Islet precursor cell (in vitro differentiated cells): ENCODE measurements at regions not wholly inside any gene's neighbourhood (a gene's known extent, or its start where the extent isn't known, plus 50 kb on each side); places are given as distances from the start of the nearest gene placed in this dataset.
"Not testable (repeated sequence)": the region's sequence is repeated elsewhere in the genome, so short reads cannot be mapped to it uniquely, and the experiment has no call there.

ENCODE experiments used
- DNase-seq: peaks from one replicate; pipeline ENCODE4 v3.0.0-alpha.2; 2018

DNA sequence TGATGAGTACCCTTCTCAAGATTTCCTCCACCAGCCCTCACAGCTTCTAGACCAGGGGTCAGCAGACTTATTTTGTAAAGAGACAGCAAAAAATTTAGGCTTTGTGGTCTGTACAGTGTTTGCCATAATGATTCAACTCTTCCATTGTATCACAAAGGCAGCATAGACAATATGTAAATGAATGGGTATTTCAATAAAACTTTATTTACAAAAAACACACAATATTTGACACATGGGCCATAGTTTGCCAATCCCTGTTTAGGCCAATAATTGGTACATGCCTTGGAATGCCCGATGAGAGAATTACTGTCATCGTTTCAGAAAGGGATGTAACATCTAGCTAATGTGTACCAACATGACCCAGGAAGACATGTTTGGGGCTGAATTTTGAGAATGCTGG is 178.9 kb upstream of the GALNT2 start:
- no peak for DNase-seq

DNA sequence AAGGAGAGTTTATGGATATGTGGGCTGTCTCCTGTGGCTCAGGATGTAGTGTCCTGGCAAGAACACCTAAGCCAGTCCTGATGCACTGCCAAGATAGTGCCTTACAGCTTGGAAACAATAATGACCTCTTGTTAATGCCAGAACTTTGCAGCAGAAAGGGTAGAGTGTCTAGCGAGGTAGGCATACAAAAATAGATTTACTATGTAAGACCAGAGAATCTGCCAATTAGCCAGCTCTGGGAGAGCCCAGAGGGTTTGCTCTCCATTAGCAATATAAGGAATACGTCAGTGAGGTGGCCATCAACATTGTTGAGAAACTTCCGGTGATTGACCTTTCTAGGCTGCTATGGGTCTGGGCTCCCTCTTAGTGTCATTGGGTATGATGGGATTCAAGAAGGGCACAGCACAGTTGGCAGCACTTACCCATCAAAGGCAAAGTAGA is 178.5 kb upstream of the GALNT2 start:
- DNase-seq = peak; percentile 27

DNA sequence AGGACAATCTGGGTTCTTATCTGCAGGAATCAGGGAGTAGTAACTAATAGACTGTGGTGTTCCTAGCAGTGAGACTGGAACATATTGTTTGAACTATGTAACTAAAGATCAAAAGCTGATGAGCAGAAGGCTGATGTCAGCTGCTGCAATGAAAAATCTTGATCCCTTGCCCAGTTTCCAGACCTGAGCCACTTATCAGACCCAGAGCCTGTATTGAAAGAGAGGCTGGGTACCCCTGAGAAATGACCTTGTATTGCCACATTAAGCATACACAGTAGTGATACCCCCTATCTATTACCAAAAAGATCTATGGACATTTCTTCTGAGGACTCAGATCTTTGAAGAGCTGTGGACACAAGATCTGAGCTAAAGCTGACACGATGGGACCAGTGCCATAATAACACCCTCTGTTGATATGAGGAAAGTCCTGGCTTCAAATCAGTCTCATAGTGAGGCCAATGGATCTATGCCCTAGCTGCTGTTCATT is 178.0 kb upstream of the GALNT2 start:
- DNase-seq = no peak

DNA sequence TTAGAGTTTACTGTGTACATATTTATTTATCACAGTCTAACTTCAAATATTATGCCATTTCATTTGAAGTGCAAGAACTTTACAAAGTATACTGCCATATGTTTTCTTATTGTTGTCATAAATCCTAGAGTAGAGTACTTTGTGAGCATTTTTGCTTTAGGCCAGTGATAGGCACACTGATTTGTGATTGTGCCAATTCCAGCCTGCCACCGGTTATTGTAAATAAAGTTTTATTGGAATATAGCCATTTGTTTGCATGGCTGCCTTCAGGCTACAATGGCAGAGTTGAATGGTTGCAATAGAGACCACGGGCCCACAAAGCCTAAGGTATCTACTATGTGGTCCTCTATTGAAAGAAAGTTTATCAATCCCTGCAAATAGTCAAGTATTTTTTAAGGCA is 175.8 kb upstream of the GALNT2 start:
- no peak for DNase-seq

DNA sequence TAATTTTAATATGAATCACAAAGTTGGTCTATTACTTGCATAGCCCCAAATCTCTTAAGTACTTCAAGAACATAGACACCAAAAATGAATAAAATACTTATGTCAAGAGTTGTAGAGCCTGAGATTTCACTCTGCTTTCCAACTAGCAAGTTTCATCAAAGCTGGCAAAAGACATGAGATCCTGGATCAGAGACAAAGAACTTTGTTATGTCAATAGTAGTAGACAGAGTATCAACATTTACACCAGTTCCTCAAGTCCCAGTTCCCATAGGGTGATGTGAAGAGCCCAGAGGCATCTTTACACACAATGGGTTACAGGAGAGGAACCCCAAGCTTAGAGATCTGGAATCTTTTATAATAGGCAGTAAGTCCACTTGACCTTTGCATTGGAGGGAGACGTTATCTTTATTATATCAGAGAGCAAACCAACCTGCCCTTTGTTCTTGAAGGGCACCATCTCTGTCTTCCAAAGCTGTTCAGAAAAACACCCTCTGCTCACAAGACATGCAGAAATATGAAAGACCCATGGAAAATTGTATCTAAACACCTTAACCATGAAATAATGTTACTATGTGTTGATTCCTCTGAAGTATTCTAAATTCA is 174.4 kb upstream of the GALNT2 start:
- DNase-seq = no peak

DNA sequence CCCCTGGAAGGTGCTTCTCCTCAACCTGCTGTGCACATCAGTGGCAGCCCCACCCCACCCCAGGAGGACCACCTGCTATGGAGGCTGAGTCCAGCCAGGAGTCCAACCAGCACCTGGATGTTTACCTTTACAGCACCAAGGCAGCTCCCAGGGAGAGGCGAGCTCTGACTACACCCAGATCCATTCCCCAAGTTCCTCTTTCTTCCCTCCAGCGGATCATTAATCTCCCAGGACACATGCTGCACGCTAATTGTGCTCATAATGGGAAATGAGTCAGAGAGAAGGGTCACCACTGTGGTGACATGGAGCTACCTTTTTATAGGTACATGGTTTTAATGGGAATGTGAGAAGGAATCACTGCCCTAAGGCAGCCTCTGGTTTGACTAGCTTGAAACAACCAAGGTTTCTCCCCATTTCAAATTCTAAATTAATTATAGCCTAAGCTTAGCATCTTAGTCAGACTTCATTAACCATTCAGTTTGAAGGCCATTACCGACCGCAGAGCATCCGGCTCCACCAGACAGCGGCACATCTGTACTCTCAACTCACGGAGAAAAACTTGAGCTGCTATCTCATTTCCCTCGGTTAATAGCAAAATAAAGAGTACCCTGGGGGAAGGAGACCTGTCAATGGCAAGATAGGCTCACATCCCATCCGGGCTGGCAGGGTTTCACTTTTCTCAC is 173.1 kb upstream of the GALNT2 start:
- peak; percentile 69 for DNase-seq

DNA sequence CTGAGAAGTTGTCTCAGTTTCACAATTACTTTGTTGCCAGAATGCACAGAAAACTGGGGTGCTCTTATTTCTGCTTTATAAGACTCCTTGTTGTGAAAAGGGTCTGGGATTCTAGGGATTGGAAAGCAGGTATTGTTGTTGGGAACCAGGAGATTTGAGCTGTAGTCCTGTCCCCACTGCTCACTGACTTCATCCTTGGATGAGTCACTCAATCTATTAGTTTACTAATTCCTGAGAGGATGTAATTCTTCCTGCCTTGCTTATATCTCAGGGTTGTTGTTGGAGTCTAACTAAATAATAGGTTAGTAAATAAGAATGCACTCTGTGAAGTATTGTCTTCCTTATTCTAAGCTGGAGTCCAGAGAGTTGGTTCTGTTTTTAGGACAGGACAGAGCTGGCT is 172.5 kb upstream of the GALNT2 start:
- DNase-seq = no peak

DNA sequence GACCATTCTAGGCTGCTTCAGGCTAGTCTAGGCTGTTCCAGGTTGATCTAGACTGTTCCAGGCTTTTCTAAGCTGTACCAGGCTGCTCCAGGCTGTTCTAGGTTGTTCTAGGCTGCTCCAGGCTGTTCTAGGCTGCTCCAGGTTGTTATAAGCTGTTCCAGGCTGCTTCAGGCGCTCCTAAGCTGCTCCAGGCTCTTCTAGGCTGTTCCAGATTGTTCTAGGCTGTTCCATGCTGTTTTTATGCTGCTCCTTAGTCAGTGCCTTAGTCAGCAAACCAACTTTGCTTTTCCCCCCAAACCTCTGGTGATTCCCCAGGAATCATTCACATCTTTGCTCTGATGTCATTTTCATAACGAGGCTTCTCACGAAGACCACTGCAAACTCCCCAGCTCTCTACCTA is 171.4 kb upstream of the GALNT2 start:
- DNase-seq = no peak

DNA sequence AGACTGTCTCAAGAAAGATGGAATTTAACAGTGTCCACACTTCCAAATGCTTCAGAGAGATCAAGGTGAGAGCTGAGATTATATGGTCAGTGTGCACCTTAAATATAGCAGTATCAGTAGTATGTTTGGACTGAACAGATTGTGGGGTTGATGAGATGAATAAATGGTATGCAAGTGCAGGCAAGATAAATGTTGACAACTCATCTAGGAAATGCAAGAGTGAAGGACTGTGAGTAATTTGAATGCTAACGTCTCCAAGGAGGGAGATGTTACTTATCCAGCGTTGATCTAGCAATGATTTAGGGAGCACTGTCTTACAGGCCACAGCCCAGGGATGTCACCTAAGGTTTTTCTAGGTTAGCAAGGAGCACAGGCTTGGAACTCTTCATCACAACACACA is 170.7 kb upstream of the GALNT2 start:
- no peak for DNase-seq

DNA sequence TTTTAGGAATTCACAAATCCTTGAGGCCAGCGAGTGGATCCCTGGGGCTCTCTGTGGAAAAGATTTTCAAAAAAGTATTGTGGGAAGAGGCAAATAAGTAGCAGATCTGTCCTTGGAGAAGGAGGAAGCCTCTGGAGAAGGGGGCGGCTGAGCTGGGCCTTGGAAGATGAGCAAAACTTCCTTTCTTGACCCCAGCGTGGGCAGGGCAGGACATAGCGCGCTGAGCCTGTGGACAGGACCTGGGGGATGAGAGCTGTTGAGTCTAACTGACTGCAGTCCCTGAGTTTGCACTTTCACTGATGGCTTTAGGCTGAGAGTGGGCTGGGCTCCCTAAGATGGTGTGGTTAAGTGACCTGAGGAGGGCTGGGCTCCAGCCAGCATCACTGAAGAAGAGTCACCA is 170.2 kb upstream of the GALNT2 start:
- no peak for DNase-seq

DNA sequence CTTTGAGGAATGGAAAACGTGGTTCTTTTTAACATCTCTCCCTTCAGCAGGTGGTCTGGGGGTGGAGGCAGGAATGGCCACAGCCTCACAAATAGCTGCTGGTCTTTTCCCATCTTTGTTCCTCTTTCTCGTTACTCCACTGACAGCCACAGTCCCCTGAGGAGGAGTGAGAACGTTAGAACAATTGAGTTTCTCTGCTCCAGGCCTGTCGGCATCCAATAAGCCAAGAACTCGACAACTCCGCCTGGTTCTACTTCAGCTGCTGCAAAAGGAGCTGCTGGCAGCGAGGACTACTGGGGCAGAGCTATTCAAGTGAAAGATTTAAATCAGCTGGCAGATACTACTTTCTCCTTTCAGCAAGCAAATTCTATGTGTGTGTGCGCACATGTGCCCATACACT is 169.5 kb upstream of the GALNT2 start:
- DNase-seq = no peak

DNA sequence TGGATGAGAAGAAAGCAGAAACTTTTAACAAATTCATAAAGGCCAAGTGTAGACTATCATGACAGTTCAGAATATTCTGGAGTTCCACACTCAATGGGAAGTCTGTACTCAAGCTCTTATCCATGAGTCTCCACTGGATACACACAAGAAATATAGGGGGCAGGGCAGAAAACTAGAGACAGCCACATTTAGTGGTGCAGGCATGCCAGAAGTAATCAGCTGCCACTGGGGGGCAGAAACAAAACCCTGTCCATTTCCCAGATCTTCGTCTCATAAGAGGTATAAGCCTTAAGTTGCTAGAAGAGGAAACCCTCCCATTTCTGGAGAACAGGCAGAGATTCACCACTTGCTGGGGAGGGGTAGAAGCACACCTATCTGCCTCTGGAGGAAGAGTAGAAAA is 166.8 kb upstream of the GALNT2 start:
- no peak for DNase-seq

DNA sequence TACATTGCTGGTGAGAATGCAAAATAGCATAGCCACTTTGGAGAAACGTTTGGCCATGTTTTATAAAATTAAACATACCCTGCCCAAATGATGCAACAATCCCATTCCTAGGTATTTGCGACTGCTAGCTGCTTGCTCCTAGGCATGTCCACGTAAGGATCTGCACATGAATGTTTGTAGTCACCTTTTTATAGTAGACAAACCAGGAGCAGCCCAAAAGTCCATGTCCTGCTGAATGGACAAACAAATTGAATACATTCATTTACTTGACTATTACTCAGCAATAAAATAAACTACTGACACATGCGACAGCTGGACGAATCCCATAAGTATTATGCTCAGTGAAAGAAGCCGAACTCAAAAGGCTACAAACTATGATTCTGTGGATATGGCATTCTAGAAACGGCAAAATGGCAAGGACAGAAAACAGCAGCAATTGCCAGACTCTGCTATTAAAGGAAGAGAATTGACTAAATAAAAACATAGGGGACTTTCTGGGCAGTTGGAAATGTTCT is 161.9 kb upstream of the GALNT2 start:
- DNase-seq = no peak

DNA sequence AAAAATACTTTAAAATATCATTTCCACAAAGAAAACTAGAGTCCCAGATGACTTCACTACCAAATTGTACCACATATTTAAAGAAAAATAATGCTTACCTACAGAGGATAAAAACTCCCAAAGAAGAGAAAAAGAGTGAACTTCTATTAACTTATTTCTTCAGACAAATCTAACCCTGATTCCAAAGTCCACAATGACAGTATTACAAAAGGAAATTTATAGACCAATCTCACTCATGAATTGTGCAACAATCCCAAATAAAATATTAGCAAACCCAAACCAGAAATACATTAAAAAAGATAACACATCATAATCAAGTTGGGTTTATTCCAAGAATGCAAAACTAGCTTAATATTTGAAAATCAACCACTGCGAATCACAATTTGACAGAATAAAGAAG is 161.4 kb upstream of the GALNT2 start:
- DNase-seq = no peak

DNA sequence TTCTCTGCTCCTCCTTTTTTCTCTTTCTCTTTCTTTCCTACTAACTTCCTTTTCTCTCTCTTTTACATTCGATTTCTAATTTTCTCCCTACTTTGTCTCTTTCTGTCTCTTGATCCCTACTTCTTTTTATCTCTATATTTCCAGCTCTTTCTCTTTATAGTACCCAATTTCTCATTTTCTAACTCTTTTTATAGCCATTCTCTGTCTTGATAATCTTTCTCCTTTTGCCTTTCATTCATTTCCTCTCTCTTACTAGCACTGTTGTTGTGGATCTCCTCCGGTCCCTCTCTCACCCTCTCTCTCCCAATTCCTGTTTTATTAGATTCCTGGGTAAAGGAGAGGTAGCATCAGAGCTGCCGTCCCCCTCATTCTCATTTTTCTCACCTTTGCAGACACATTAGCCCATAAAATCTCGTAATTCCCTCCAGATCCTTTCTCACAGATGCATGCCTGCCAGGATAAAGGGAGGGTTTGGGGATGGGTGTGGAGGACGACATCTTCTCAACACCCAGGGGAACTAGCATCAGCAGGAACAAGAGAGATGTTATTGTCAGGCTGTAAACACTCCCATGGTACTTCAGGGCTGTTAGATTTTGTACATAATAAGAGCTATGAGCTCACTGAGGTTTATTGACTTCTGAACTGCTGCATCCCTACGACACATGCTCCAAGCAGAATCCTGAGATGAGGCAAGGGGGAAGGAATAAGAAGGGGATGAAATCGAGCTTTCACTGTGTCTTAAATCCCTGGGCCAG is 159.0 kb upstream of the GALNT2 start:
- DNase-seq = no peak

DNA sequence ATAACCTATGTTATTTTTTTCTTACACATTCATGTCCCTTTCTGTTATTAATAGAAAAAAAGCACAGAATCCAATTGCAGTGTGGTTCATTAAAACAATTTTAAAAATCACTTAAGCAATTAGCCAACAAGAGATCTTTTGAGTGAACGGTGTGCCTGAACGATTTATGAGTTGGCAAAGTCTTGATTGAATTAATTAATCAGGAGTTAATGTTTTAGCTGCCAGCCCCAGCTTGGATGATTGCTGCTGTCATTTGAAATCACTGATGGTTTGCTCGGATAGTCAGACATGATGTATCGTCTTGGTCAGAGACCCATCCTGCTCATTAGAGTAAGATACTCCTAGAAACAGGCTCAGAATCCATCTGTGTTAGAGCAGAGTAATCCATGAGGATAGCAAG is 158.3 kb upstream of the GALNT2 start:
- no peak for DNase-seq

DNA sequence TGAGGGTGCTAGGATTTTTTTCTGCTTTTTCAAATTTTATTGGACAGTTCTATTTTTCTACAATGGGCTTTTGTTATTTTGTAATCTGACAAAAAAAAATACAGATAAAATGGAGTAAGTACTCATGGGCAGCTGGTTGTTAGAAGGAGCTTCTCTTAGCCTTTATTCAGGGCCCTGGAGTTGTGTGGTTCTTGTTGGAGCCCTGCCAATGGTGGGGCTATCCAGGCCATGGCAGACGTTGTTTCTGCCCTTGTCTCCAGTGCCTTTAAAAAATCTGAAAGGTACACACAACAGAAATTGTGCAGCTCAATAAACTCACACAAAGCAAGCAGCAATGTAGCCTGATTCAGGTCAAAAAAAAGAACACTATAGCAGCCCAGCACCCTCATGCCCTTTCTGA is 153.5 kb upstream of the GALNT2 start:
- no peak for DNase-seq

DNA sequence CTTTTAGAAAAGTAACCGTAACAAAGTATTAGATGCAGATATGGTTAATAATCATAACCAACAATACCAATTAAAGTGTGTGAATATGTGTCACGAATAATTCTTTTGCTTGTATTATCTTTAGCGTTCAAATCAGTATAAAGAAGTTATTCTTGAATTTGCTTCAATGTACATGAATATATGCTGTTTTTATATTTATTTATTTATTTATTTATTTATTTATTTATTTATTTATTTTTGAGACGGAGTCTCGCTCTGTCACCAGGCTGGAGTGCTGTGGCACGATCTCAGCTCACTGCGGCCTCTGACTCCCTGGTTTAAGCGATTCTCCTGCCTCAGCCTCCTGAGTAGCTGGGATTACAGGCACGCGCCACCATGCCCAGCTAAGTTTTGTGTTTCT is 147.6 kb upstream of the GALNT2 start:
- DNase-seq = not testable (repeated sequence)

DNA sequence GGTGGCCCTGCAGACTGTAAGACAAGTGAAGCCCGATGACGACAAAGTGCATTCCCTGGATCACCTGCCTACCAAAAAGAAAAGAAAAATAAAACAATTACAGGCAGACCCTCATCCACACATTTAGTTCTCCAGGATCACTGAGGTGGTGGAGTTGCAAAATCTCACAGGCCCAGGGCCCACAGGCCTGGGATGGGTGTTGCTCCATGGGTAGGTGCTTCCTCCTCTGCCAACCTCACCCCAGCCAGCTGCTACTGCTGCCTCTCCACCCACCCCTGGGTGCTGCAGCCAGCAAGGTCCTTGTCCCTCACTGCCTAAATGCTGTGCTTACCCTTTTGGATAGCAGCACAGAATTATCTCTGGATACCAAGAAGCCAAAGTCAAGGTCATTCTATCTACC is 146.4 kb upstream of the GALNT2 start:
- DNase-seq = no peak

DNA sequence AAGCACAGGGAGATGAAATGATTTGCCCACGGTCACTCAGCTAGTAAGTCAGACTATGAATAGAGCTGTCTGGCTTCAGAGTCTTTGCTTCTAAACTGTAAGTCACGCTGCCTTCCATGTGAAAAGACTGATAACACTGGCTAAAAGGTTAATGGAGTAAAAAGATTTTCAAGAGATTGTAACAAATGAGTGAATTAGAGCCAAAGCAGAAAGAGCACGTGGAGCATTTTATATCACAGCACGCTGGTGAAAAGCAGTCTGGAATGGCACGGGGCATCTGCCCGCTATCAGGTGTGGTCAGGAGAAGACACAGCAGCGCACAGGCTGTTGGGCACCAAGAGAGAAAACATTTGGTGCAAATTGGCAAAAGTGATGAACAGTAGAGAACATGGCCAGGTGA is 144.8 kb upstream of the GALNT2 start:
- no peak for DNase-seq

DNA sequence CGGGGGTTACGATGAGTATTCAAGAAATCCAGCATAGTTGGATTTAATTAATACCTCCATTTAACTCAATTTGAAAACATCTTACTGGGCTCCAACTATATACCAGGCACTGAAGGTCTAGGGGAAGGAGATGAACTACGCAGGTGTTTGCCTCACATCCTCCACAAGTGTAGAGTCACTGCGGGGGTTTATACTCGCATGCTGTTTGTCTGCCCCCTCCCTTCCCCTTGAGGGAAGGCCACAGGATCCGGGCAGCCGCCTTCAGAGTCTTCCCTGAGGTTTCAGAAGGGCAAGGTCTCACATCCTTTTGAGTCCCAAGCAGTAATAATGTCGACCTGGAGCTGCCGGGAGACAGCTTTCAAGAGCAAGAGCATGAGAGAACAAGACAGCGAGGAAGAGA is 142.4 kb upstream of the GALNT2 start:
- no peak for DNase-seq

DNA sequence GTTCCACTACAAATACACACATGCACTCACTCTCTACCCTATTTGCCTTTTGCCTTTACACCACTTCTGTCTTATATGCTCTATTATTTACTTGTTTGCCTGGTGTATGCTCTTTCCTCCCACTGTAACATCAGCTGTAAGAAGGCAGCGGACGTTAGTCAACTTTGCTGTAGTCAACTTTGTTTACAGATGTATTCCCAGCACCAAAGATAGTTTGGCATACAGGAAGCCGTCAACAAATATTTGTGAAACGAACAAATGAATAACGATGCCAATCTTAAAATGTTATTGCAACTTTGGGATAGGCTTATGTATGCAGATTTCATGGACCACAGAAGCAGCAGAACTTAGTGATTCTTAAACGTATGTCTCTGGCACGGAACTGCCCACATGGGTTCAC is 138.3 kb upstream of the GALNT2 start:
- DNase-seq = no peak

DNA sequence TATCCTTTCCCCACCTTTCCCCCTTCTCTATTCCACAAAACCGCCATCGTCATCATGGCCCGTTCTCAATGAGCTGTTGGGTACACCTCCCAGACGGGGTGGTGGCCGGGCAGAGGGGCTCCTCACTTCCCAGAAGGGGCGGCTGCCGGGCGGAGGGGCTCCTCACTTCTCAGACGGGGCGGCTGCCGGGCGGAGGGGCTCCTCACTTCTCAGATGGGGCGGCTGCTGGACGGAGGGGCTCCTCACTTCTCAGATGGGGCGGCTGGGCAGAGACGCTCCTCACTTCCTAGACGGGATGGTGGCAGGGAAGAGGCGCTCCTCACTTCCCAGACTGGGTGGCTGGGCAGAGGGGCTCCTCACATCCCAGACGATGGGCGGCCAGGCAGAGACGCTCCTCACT is 135.3 kb upstream of the GALNT2 start:
- DNase-seq = not testable (repeated sequence)

DNA sequence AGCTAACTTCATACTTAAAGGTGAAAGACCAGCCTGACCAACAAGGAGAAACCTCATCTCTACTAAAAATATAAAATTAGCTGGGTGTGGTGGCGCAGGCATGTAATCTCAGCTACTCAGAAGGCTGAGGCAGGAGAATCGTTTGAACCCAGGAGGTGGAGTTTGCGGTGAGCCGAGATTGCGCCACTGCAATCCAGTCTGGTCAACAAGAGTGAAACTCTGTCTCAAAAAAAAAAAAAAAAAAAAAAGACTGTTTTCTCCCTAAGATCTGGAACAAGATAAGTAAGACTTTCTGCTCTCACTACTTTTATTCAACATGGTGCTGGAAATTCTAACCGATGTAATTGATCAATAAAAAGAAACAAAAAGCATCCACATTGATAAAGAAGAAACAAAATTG is 131.9 kb upstream of the GALNT2 start:
- DNase-seq = not testable (repeated sequence)
